Lung (tissue), 11 donors: ENCODE measurements at regions not wholly inside any gene's neighbourhood (a gene's known extent, or its start where the extent isn't known, plus 50 kb on each side); places are given as distances from the start of the nearest gene placed in this dataset.
A peak's percentile ranks its signal among the peaks of the same experiment; 100 is the strongest.

ENCODE experiments used
- ATAC-seq: fragments of 200-7000 bp; cut with Tn5 transposase; one replicate; pipeline ENCODE4 v1.9.1; 2020; ENCODE audit warnings: moderate number of reproducible peaks; ENCODE audit not compliant: insufficient read depth, low FRiP score
- DNase-seq, 3 donors: peaks; one replicate each; pipeline ENCODE4 v3.0.0-alpha.2; 2013 to 2017
- H3K27ac ChIP-seq, 2 donors: one replicate each; pipeline ENCODE4 v1.5.1; 2013; ENCODE audit warnings: mild to moderate bottlenecking in 2 of 2, moderate library complexity in 2 of 2, control low read depth in 1 of 2, inconsistent platforms in 1 of 2, low read depth in 1 of 2, low read length in 1 of 2
- H3K27me3 ChIP-seq, 3 donors: one replicate each; pipeline ENCODE4 v1.5.1; 2013; ENCODE audit warnings: low read length in 2 of 3; ENCODE audit not compliant: control insufficient read depth in 3 of 3, insufficient read depth in 3 of 3
- H3K36me3 ChIP-seq, 4 donors: one replicate each; pipeline ENCODE4 v1.5.1; 2013; ENCODE audit warnings: low read length in 4 of 4, mild to moderate bottlenecking in 1 of 4, moderate library complexity in 1 of 4; ENCODE audit not compliant: control insufficient read depth in 4 of 4, insufficient read depth in 4 of 4
- H3K4me1 ChIP-seq, 5 donors: one replicate each; pipeline ENCODE4 v1.5.1; 2013; ENCODE audit warnings: low read length in 5 of 5, mild to moderate bottlenecking in 2 of 5, moderate library complexity in 1 of 5; ENCODE audit not compliant: control insufficient read depth in 5 of 5, insufficient read depth in 5 of 5
- H3K4me3 ChIP-seq: one replicate; pipeline ENCODE4 v1.5.1; 2013; ENCODE audit warnings: mild to moderate bottlenecking, control low read depth, moderate library complexity
- H3K9ac ChIP-seq, 2 donors: one replicate each; pipeline ENCODE4 v1.5.1; 2013; ENCODE audit warnings: low read length in 2 of 2, control low read depth in 1 of 2; ENCODE audit not compliant: insufficient read depth in 1 of 2
- H3K9me3 ChIP-seq, 4 donors: one replicate each; pipeline ENCODE4 v1.5.1; 2013; ENCODE audit warnings: low read length in 3 of 4, mild to moderate bottlenecking in 1 of 4, moderate library complexity in 1 of 4; ENCODE audit not compliant: control insufficient read depth in 4 of 4, insufficient read depth in 3 of 4
- WGBS, 2 donors: extraction: QIAGEN DNeasy Blood & Tissue Kit; methylation state at CpG; one replicate each; pipeline ENCODE4 v1.1.7; 2013; 5-methylcytosine and 5-hydroxymethylcytosine counted together
- TF ChIP-seq, protein P1 (sequence below): IDR thresholded peaks from 2 replicates; pipeline ENCODE4 v1.5.1; 2012; ENCODE audit warnings: mild to moderate bottlenecking; ENCODE audit errors: control extremely low read depth, extremely low read depth
- donor health status: control.
- donor health status: control.
- donor health status: Bipolar disorder and iron deficiency.
- donor health status: healthy.
- donor health status: DM: yes; HTN: yes; CAD: no.

DNA sequence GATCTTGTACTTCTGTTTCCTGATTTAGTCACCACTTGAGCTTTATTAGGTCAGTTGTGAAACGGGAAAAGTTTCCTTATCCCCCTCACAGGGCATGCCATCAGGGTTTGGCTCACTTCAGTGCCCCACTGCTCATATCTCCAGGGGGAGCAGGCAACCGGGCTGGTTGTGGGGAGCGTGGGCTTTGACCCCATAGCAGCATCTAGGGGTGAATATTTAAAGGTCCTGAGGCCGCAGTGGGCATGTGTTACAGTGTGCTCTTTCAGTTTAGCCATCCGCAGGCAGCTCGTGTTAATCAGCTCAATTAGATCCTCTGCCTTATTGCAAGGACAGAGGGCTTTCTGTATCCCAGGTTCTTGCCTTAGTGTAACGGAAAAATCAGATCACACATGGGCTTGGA is 71.9 kb downstream of the MRPL46 start:
- DNase-seq (no peak), ATAC-seq (no peak)
- Histone ChIP-seq H3K27ac (no peak overlapping the region), H3K36me3 (no peaks in the 10 kb centered on the region), H3K9me3 (peaks cover 0 to 2% (median 0%) of the 10 kb centered on the region in 4 donors), H3K4me1 (peaks cover 0 to 25% (median 0%) of the 10 kb centered on the region in 5 donors), H3K4me3 (no peak overlapping the region), H3K27me3 (no peaks in the 10 kb centered on the region), H3K9ac (no peak overlapping the region)
- 79 to 80% methylated on average over 7 of the region's 7 CpGs for WGBS, 2 donors
- TF ChIP-seq, protein P1, sequence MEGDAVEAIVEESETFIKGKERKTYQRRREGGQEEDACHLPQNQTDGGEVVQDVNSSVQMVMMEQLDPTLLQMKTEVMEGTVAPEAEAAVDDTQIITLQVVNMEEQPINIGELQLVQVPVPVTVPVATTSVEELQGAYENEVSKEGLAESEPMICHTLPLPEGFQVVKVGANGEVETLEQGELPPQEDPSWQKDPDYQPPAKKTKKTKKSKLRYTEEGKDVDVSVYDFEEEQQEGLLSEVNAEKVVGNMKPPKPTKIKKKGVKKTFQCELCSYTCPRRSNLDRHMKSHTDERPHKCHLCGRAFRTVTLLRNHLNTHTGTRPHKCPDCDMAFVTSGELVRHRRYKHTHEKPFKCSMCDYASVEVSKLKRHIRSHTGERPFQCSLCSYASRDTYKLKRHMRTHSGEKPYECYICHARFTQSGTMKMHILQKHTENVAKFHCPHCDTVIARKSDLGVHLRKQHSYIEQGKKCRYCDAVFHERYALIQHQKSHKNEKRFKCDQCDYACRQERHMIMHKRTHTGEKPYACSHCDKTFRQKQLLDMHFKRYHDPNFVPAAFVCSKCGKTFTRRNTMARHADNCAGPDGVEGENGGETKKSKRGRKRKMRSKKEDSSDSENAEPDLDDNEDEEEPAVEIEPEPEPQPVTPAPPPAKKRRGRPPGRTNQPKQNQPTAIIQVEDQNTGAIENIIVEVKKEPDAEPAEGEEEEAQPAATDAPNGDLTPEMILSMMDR = no peak

DNA sequence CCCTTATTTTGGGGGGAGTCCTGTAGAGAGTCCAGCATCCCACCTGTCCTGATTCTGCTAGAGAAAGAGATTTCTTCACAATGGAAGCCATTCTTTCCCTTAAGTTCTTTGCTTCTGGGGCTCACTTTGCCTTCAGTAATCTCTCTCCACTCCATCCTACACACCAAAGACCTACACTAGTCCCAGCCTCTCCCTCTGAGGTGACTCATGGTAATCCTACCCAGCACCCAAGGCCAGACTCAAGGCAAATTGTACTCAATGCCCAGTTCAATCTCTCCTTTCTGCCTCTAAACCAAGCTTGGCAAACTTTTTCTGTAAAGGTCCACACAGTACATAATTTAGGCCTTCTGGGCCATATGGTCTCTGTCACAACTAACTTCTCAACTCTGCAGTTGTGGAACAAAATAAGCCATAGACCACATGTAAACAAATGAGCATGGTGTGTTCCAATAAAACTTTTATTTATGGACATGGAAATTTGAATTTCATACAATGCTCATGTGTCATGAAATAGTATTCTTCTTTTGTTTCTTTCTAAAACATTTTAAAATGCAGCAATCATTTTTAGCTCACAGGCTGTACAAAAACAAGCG is 72.5 kb downstream of the MRPL46 start:
- DNase-seq = peak in 2 of 3 donors; percentile 88 to 92
- Histone ChIP-seq H3K27ac (no peak overlapping the region), H3K27me3 (no peaks in the 10 kb centered on the region), H3K36me3 (no peaks in the 10 kb centered on the region), H3K9me3 (peaks cover 0 to 2% (median 0%) of the 10 kb centered on the region in 4 donors), H3K4me1 (peaks cover 0 to 25% (median 0%) of the 10 kb centered on the region in 5 donors), H3K9ac (no peak overlapping the region), H3K4me3 (no peak overlapping the region)
- ATAC-seq = no peak
- 82 to 94% methylated on average over 1 of the region's 1 CpG for whole genome bisulfite sequencing, 2 donors
- TF ChIP-seq, protein P1 = no peak

DNA sequence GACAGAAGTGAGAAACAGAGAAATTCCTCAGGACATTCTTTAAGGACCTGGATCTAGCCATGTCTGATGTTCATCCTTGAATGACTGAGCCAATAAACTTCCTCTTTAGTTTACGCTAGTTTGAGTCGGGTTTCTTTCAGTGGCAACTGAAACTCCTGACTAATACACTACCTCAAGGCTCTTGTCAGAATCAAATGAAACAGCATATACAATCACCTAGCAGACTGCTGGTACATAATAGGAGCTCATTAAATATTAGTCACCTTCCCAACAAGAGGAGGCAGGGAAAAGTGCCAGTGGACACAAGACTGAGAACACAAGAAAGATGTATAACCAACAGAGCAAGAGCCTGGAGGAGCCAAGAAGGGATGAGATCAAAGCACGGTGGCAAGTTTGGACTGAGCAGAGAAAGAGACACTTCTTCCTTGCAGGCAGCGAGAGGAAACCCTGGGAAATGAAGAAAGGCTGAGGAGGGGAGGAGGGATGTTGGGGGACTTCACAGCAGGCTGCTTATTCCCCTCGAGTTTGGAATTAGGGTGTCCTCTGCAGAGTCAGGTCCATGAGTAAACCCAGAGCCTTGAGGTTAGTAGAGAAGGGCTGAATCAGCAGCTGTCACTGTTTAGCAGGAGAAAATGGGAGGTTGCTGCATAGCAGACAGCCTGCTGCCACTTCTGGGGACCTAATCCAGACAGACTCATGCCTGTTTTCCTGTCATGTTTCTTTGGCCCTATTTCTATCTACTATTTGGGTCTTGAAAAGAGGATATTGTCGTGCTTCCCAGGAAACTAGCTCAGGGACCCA is 73.3 kb downstream of the MRPL46 start:
- peaks cover 0 to 2% (median 0%) of the 10 kb centered on the region in 4 donors for H3K9me3 ChIP-seq
- 52 to 55% methylated on average over 6 of the region's 6 CpGs for WGBS, 2 donors
- DNase-seq = peak in 1 of 3 donors; percentile 71
- H3K9ac ChIP-seq = no peak overlapping the region
- H3K4me1 ChIP-seq = peaks cover 0 to 25% (median 0%) of the 10 kb centered on the region in 5 donors
- no peak for ATAC-seq
- H3K27ac ChIP-seq = no peak overlapping the region
- H3K4me3 ChIP-seq = no peak overlapping the region
- H3K36me3 ChIP-seq = no peaks in the 10 kb centered on the region
- TF ChIP-seq, protein P1 = no peak
- H3K27me3 ChIP-seq = no peaks in the 10 kb centered on the region
